ENCODE measurements at regions not wholly inside any gene's neighbourhood (a gene's known extent, or its start where the extent isn't known, plus 50 kb on each side); places are given as distances from the start of the nearest gene placed in this dataset.
"Not testable (repeated sequence)": the region's sequence is repeated elsewhere in the genome, so short reads cannot be mapped to it uniquely, and the experiment has no call there.

DNA sequence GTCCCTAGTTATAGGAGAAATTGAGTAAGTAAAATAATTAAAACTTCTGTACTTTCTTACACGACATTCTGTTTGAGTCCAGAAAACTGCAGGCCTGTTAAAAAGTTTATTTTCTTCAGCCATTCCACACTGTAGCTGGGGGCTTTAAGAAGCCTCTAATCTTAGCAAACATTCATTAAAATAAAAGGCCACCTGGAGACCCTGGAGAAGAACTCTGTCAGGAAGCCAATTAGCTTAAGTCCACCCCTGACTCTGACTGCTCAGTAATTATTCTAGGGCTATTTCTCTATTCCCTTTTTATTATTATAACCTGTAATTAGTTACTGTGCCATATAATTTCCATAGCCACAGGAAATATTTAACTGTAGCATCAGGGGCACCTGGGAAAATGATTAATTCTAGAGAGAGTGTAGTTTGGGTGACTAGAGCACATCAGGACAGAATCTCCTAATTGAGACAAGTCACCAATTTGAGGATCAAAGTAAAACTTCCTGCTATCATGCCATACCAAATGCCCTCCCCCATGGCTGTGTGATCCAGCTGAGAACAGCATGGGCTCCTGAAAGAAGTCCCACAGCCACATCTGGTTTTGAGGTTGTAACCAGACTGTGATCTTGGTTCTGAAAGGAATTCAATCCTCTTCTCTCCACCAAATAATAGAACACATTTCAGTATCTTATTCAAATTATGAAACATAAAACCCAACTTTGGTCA lies 1302.3 kb downstream of the XPNPEP1 start:
- H3K4me3 ChIP-seq: no peak overlapping the region
- no peak overlapping the region for H3K27ac ChIP-seq
- 0 to 50% (median 31%) methylated on average over 1 of the region's 1 CpG; no CpG with 5 or more reads in 2 of the 10 experiments for WGBS, 10 experiments
- no peak for ATAC-seq (replicated peaks in 6 of 8)
- in situ Hi-C loops (cut with MboI; ENCODE audit: low pct_unique_long_range_greater_than_20kb in 2 of 9, low sequenced_read_pairs in 9 of 9, unreplicated experiment in 9 of 9): no loop called here
- H3K4me1 ChIP-seq (replicated peaks in 1 of 2): peaks cover 0 to 27% of the 10 kb centered on the region in 2 donors

DNA sequence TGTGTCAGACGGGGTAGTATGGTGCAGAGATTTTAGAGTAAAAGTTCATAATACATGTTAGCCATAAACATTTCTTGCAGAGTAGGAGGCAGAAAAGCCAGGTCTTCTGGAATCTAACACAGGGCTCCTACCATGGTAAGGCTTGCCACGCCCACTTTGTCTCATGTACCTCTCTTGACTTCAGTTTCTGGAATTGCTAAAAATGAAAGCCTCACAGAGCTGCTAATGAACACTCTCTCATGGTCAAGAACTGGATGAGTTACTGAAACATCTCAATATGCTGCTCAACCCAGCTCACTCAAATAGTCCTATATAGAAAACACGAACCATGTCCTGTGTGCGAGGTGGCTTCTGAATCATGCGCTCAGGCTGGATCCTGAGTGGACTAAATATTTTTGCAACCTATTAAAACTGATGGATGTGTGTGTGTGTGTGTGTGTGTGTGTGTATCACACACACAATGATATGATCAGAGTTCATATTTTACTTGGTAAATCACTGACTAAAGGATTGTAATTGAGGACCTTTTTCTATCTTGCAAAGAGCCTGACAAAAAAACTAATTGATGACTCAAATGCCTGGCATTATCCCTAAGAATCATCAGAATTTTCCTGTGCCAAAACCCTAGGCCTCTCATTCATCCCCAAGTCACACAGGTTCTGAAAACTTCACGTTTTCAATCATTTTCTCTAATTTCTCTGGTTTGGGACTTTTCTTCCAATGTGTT lies 1306.6 kb downstream of the XPNPEP1 start:
- Histone ChIP-seq H3K4me1 (replicated peaks in 1 of 2) (peaks cover 0 to 13% of the 10 kb centered on the region in 2 donors), H3K4me3 (no peak overlapping the region), H3K27ac (no peak overlapping the region)
- in situ Hi-C loops (cut with MboI; ENCODE audit: low pct_unique_long_range_greater_than_20kb in 2 of 9, low sequenced_read_pairs in 9 of 9, unreplicated experiment in 9 of 9): no loop called here
- WGBS, 10 experiments: 0 to 86% (median 65%) methylated on average over 1 to 5 of the region's 6 CpGs; no CpG with 5 or more reads in 1 of the 10 experiments
- no peak for ATAC-seq (replicated peaks in 6 of 8)

DNA sequence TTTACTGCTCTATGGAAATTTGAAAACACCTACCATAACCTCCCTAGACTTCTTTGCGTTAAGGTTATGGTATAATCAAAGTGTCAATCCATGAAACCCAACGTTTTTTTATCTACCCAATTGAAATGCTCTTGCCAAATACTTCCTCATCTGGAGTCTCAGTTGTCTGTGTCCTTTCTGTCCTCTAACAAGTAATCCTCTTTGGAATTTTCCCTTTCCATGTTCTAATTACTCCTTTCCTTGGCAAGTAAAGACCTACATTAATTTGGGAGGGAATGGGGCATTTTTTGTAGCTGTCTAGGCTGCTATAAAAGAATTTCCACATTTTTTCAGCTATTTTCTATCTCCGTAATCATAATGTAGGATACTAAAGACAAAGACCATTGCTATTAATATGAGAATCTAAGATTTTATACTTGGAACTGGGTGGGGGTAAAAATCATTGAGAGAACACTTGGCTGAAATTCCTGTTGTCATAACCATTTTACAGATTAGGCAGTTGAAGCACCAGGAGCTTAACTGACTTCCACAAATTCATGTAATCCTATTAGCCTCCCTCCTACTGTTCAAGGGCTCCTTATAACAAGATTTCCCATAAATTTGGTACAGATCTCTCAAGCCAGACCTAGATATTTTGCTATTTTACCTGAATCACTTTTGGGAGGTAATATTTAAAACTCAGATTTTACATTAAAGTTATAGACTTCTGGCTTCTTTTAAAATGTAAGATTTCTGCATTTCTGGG lies 1307.6 kb downstream of the XPNPEP1 start:
- no peak overlapping the region for H3K4me3 ChIP-seq
- 31 to 100% (median 77%) methylated on average over 1 to 3 of the region's 3 CpGs for WGBS, 10 experiments
- H3K27ac ChIP-seq: no peak overlapping the region
- in situ Hi-C loops (cut with MboI; ENCODE audit: low pct_unique_long_range_greater_than_20kb in 2 of 9, low sequenced_read_pairs in 9 of 9, unreplicated experiment in 9 of 9): no loop called here
- peaks cover 0 to 13% of the 10 kb centered on the region in 2 donors for H3K4me1 ChIP-seq (replicated peaks in 1 of 2)
- ATAC-seq (replicated peaks in 6 of 8): no peak

DNA sequence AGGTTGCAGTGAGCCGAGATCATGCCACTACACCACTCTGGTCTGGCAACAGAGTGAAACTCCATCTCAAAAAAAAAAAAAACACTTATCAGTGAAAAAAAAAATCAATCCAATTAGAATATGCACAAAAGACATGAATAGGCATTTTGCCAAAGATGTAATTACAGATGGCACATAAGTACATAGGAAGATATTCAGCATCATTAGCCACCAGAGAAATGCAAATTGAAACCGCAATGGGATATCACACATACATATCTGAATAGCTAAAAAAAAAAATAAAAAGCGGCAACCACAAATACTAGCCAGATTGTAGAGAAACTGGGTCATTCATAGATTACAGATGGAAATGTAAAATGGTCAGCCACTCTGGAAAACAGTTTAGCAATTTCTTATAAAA lies 1310.8 kb downstream of the XPNPEP1 start:
- in situ Hi-C loops (cut with MboI; ENCODE audit: low pct_unique_long_range_greater_than_20kb in 2 of 9, low sequenced_read_pairs in 9 of 9, unreplicated experiment in 9 of 9): no loop called here
- ATAC-seq (replicated peaks in 6 of 8): peak in 2 of 8 experiments; percentile 37 to 64
- WGBS, 10 experiments: 0 to 95% (median 47%) methylated on average over 2 to 3 of the region's 3 CpGs
- Histone ChIP-seq H3K4me1 (replicated peaks in 1 of 2) (peaks cover 0 to 13% of the 10 kb centered on the region in 2 donors), H3K27ac (no peak overlapping the region), H3K4me3 (no peak overlapping the region)

DNA sequence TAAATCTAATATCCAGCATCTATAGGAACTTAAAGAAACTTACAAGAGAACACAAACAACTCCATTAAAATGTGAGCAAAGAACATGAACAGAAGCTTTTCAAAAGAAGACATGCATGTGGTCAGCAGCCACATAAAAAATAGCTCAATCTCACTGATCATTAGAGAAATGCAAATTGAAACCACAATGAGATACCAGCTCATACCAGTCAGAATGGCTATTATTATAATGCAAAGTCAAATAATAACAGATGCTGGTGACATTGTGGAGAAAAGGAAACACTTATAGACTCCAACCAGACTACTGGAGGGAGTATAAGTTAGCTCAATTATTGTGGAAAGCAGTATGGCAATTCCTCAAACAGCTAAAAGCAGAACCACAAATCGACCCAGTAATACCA lies 1314.5 kb downstream of the XPNPEP1 start:
- Histone ChIP-seq H3K27ac (no peak overlapping the region), H3K4me3 (no peak overlapping the region), H3K4me1 (replicated peaks in 1 of 2) (peaks cover 0 to 1% of the 10 kb centered on the region in 2 donors)
- WGBS, 10 experiments: 0 to 64% (median 17%) methylated on average over 1 of the region's 1 CpG; no CpG with 5 or more reads in 4 of the 10 experiments
- ATAC-seq (replicated peaks in 6 of 8): no peak
- in situ Hi-C loops (cut with MboI; ENCODE audit: low pct_unique_long_range_greater_than_20kb in 2 of 9, low sequenced_read_pairs in 9 of 9, unreplicated experiment in 9 of 9): no loop called here

DNA sequence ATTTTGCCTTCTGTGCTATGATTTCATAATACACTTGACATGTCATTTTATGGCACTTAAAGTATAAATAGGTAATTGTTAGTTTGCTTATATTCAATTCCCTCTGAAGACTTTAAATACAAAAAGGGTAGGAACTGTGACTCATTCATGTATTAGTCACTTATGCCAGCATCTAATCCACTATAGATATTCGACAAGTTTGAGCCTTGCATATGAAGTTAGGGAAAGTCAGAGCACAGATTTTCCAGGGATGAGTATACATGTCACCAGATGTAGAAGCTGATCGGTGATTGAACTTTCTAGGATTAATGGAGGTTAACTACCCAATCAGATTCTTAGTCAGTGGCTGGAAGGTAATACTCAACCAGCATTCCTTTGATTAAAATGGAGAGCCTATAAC lies 1321.5 kb downstream of the XPNPEP1 start:
- Histone ChIP-seq H3K4me3 (no peak overlapping the region), H3K27ac (no peak overlapping the region), H3K4me1 (replicated peaks in 1 of 2) (no peaks in the 10 kb centered on the region)
- ATAC-seq (replicated peaks in 6 of 8): peak in 2 of 8 experiments; percentile 15 to 71
- 0 to 100% (median 11%) methylated on average over 1 to 2 of the region's 2 CpGs; no CpG with 5 or more reads in 3 of the 10 experiments for WGBS, 10 experiments
- in situ Hi-C loops (cut with MboI; ENCODE audit: low pct_unique_long_range_greater_than_20kb in 2 of 9, low sequenced_read_pairs in 9 of 9, unreplicated experiment in 9 of 9): no loop called here

DNA sequence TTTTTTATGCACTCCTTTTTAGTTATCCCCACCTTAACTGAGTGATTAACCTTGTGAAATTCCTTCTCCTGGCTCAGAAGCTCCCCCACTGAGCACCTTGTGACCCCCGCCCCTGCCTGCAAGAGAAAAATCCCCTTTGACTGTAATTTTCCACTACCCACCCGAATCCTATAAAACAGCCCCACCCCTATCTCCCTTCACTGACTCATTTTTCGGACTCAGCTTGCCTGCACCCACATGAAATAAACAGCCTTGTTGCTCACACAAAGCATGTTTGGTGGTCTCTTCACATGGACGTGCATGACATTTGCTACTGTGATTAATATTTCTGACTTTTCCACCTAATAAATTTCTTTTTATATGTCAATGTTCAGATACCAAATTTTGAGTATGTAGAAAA lies 1322.8 kb downstream of the XPNPEP1 start:
- ATAC-seq (replicated peaks in 6 of 8); H3K4me1 ChIP-seq (replicated peaks in 1 of 2); in situ Hi-C loops (cut with MboI; ENCODE audit: low pct_unique_long_range_greater_than_20kb in 2 of 9, low sequenced_read_pairs in 9 of 9, unreplicated experiment in 9 of 9); H3K27ac ChIP-seq; H3K4me3 ChIP-seq: not testable (repeated sequence)
- 0 to 100% (median 38%) methylated on average over 1 to 3 of the region's 4 CpGs; no CpG with 5 or more reads in 2 of the 10 experiments for WGBS, 10 experiments

DNA sequence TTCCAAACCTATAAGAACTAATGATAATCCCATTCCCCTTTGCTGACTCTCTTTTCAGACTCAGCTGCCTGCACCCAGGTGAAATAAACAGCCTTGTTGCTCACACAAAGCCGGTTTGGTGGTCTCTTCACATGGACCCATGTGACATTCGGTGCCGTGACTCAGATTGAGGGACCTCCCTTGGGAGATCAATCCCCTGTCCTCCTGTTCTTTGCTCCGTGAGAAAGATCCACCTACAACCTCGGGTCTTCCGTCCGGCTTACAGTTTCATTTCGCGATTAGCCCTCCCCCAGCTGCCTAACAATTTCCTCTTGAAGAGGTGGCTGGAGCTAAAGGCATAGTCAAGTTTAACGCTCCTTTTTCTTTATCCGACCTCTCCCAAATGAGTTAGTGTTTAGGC lies 1324.0 kb downstream of the XPNPEP1 start:
- WGBS, 10 experiments: 49 to 80% (median 67%) methylated on average over 2 to 9 of the region's 11 CpGs; no CpG with 5 or more reads in 2 of the 10 experiments
- H3K27ac ChIP-seq; H3K4me3 ChIP-seq; ATAC-seq (replicated peaks in 6 of 8); in situ Hi-C loops (cut with MboI; ENCODE audit: low pct_unique_long_range_greater_than_20kb in 2 of 9, low sequenced_read_pairs in 9 of 9, unreplicated experiment in 9 of 9): not testable (repeated sequence)
- H3K4me1 ChIP-seq (replicated peaks in 1 of 2): peaks cover 12 to 20% of the 10 kb centered on the region in 2 donors

DNA sequence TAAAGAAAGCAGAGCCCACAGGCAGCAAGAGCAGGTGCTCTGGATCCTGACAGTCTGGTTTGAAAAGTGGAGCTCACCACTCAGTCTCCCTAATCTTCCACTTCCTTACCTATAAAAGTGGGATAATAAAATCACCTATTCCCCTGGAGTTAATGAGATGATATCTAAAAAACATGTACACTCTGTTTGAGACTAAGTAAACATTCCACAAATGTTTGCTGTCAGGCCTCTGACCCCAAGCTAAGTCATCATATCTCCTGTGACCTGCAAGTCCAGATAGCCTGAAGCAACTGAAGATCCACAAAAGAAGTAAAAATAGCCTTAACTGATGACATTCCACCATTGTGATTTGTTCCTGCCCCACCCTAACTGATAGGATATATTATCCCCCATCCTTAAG lies 1324.5 kb downstream of the XPNPEP1 start:
- in situ Hi-C loops (cut with MboI; ENCODE audit: low pct_unique_long_range_greater_than_20kb in 2 of 9, low sequenced_read_pairs in 9 of 9, unreplicated experiment in 9 of 9): no loop called here
- H3K4me3 ChIP-seq: no peak overlapping the region
- ATAC-seq (replicated peaks in 6 of 8): no peak
- no peak overlapping the region for H3K27ac ChIP-seq
- peaks cover 16 to 25% of the 10 kb centered on the region in 2 donors for H3K4me1 ChIP-seq (replicated peaks in 1 of 2)

DNA sequence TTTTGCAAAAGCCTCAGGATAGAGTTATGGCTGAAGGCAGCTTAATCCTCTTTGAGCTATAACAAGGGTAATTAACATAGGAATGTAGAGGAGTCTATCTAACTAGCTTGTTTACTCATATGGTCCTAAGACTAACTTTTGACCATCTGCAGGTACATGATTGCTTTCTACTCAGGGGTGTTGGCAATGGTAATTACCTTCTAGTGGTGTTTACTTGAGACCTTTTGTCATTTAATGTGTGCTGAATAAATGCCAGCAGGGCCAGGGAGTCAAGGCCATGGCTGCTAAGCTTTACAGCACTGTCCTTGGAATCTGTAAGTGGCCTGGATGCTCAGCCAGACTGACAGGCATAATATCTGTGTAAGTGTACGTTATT lies 1325.0 kb downstream of the XPNPEP1 start:
- in situ Hi-C loops (cut with MboI; ENCODE audit: low pct_unique_long_range_greater_than_20kb in 2 of 9, low sequenced_read_pairs in 9 of 9, unreplicated experiment in 9 of 9): no loop called here
- whole genome bisulfite sequencing, 10 experiments: 20 to 60% (median 41%) methylated on average over 1 of the region's 1 CpG; no CpG with 5 or more reads in 6 of the 10 experiments
- H3K4me1 ChIP-seq (replicated peaks in 1 of 2): peaks cover 18 to 29% of the 10 kb centered on the region in 2 donors
- no peak overlapping the region for H3K27ac ChIP-seq
- H3K4me3 ChIP-seq: no peak overlapping the region
- peak in 1 of 8 experiments; percentile 21 for ATAC-seq (replicated peaks in 6 of 8)

DNA sequence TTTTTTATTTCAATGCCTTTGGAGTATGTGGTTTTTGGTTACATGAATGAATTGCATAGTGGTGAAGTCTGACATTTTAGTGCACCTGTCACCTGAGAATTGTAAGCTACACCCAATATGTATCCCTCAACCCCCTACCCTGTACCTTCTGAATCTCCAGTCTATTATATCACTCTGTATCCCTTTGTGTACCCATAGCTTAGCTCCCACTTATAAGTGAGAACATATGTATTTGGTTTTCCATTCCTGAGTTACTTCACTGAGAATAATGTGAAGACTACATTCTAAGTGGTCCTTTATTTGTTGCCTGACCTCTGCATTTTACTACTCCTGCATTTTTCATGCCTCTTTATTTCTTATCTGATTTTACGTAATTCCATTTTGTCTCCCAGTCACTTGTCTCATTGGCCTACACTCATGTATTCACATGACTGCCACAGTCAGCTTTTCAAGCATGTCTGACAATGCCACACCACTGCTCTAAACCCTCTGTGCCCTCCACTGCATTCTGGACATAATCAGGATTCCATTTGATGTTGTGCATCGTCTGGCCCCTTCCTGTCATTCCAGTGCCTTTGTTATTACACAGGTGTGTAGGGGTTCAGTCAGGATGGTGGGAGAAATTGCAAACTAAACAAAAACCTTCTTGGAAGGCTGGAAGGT lies 1325.5 kb downstream of the XPNPEP1 start:
- no peak overlapping the region for H3K4me3 ChIP-seq
- ATAC-seq (replicated peaks in 6 of 8): no peak
- H3K27ac ChIP-seq: no peak overlapping the region
- WGBS, 10 experiments: 25 to 100% (median 50%) methylated on average over 1 to 2 of the region's 2 CpGs; no CpG with 5 or more reads in 2 of the 10 experiments
- in situ Hi-C loops (cut with MboI; ENCODE audit: low pct_unique_long_range_greater_than_20kb in 2 of 9, low sequenced_read_pairs in 9 of 9, unreplicated experiment in 9 of 9): no loop called here
- H3K4me1 ChIP-seq (replicated peaks in 1 of 2): peaks cover 21 to 34% of the 10 kb centered on the region in 2 donors

DNA sequence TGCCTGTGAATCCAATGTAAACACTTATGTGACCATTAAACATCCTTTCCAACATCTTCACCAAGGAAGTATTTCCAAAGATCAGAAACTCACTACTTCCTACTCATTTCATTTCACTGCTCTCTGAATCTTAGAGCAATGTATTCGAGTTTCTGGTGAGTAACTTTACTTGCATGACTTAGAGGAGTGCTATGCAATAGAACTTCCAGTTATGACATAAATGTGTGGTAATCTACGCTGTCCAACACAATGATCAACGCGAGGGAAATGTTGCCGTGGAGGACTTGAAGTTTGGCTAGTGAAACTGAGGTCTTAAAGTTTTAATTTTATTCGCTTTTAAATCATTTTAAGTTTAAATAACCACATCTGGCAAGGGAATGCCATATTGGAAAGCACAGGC lies 1326.3 kb downstream of the XPNPEP1 start:
- ATAC-seq (replicated peaks in 6 of 8): no peak
- Histone ChIP-seq H3K4me3 (no peak overlapping the region), H3K4me1 (replicated peaks in 1 of 2) (peaks cover 21 to 38% of the 10 kb centered on the region in 2 donors), H3K27ac (no peak overlapping the region)
- 0 to 97% (median 55%) methylated on average over 1 to 6 of the region's 6 CpGs; no CpG with 5 or more reads in 2 of the 10 experiments for WGBS, 10 experiments
- in situ Hi-C loops (cut with MboI; ENCODE audit: low pct_unique_long_range_greater_than_20kb in 2 of 9, low sequenced_read_pairs in 9 of 9, unreplicated experiment in 9 of 9): no loop called here
